ENCODE measurements at regions not wholly inside any gene's neighbourhood (a gene's known extent, or its start where the extent isn't known, plus 50 kb on each side); places are given as distances from the start of the nearest gene placed in this dataset.
"Not testable (repeated sequence)": the region's sequence is repeated elsewhere in the genome, so short reads cannot be mapped to it uniquely, and the experiment has no call there.

DNA sequence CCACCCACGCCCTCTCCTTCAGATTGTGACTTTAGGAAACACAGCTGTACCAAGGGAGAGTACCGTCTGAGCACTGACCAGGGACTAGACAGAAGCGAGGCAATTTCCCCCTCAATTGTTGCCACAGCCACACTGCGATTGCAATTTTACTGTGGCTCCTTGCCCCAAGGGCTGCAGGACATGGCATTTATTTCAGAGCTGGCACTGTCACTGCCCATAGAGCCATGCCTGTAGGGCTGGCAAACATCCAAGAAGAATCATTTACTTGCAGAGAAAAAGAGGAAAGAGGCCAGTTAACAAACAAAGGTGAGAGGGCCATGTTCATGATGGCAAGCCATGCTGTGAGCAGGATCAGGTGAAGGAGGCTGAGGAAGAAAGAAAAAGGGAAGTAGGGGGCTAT, 129.6 kb downstream of the EMP1 start:
- intact Hi-C loops (cut with DNase I) = no loop called here
- Histone ChIP-seq H3K27ac (ENCODE audit: low read depth in 2 of 2, low read length in 2 of 2) (no peak overlapping the region), H3K4me1 (ENCODE audit: control insufficient read depth in 2 of 3, insufficient read depth in 2 of 3, low read depth in 1 of 3, low read length in 3 of 3) (no peaks in the 10 kb centered on the region), H3K9me3 (ENCODE audit: control insufficient read depth in 2 of 3, insufficient read depth in 1 of 3, low read length in 3 of 3) (peaks cover 0 to under 1% (median 0%) of the 10 kb centered on the region in 3 donors), H3K4me3 (ENCODE audit: low read length in 3 of 3) (no peak overlapping the region), H3K9ac (ENCODE audit: low read length in 3 of 3) (no peak overlapping the region), H3K36me3 (ENCODE audit: control insufficient read depth in 2 of 3, insufficient read depth in 3 of 3, low read length in 3 of 3) (no peaks in the 10 kb centered on the region), H3K27me3 (ENCODE audit: control insufficient read depth, insufficient read depth, low read length) (no peaks in the 10 kb centered on the region)
- FAIRE-seq = no peak
- TF ChIP-seq, protein P1, sequence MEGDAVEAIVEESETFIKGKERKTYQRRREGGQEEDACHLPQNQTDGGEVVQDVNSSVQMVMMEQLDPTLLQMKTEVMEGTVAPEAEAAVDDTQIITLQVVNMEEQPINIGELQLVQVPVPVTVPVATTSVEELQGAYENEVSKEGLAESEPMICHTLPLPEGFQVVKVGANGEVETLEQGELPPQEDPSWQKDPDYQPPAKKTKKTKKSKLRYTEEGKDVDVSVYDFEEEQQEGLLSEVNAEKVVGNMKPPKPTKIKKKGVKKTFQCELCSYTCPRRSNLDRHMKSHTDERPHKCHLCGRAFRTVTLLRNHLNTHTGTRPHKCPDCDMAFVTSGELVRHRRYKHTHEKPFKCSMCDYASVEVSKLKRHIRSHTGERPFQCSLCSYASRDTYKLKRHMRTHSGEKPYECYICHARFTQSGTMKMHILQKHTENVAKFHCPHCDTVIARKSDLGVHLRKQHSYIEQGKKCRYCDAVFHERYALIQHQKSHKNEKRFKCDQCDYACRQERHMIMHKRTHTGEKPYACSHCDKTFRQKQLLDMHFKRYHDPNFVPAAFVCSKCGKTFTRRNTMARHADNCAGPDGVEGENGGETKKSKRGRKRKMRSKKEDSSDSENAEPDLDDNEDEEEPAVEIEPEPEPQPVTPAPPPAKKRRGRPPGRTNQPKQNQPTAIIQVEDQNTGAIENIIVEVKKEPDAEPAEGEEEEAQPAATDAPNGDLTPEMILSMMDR (IDR thresholded peaks at IDR 0.05; ENCODE audit: borderline replicate concordance, extremely low read depth, insufficient read depth) = no peak
- DNase-seq = no peak

DNA sequence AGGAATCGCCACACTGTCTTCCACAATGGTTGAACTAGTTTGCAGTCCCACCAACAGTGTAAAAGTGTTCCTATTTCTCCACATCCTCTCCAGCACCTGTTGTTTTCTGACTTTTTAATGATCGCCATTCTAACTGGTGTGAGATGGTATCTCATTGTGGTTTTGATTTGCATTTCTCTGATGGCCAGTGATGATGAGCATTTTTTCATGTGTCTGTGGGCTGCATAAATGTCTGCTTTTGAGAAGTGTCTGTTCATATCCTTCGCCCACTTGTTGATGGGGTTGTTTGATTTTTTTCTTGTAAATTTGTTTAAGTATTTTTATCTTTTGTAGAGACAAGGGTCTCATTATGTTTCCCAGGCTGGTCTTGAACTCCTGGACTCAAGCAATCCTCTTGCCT, 128.5 kb downstream of the EMP1 start:
- H3K9ac ChIP-seq (ENCODE audit: low read length in 3 of 3); H3K27me3 ChIP-seq (ENCODE audit: control insufficient read depth, insufficient read depth, low read length); H3K27ac ChIP-seq (ENCODE audit: low read depth in 2 of 2, low read length in 2 of 2); H3K9me3 ChIP-seq (ENCODE audit: control insufficient read depth in 2 of 3, insufficient read depth in 1 of 3, low read length in 3 of 3); intact Hi-C loops (cut with DNase I); FAIRE-seq; DNase-seq; H3K4me3 ChIP-seq (ENCODE audit: low read length in 3 of 3); H3K36me3 ChIP-seq (ENCODE audit: control insufficient read depth in 2 of 3, insufficient read depth in 3 of 3, low read length in 3 of 3); H3K4me1 ChIP-seq (ENCODE audit: control insufficient read depth in 2 of 3, insufficient read depth in 2 of 3, low read depth in 1 of 3, low read length in 3 of 3): not testable (repeated sequence)

DNA sequence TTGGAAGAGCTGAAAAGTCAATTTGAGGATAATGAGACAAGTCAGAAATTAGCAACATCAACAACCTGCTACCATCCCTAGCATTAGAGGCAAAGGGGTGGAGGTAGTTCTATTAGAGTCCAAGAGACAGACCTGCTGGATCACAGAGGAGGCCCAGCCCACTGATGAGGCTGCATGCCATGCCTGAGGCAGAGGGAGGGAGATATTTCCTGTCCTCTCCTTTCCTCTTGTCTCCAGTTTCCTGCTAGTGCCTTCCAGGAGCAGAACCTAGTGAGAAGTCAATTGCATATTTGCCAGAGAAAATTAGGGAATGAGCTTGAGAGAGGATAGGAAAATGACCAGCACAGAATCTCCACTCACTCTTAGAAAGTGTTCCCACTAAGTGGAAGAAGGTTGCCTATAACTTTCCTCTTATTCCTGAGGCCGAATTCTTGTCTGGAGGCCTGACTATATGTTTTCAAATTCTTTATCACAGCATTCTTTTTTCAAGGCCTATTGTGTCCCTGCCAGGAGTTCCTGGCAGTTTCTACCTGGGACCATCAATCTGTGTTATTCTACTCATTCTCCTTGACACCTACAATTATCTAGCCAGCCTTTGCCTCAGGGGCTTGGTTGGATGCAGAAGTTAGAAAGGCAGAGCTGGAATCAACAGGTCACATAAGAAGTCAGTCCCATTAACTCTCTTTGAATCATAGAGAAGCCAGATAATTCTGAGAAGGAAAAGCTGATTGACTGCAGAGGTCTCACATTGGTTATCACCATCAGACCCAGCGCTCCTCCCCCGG, 121.9 kb downstream of the EMP1 start:
- no peak overlapping the region for H3K27ac ChIP-seq (ENCODE audit: low read depth in 2 of 2, low read length in 2 of 2)
- H3K36me3 ChIP-seq (ENCODE audit: control insufficient read depth in 2 of 3, insufficient read depth in 3 of 3, low read length in 3 of 3) = no peaks in the 10 kb centered on the region
- H3K4me3 ChIP-seq (ENCODE audit: low read length in 3 of 3) = no peak overlapping the region
- no peak for FAIRE-seq
- no peak overlapping the region for H3K9ac ChIP-seq (ENCODE audit: low read length in 3 of 3)
- no peaks in the 10 kb centered on the region for H3K27me3 ChIP-seq (ENCODE audit: control insufficient read depth, insufficient read depth, low read length)
- intact Hi-C loops (cut with DNase I) = no loop called here
- H3K9me3 ChIP-seq (ENCODE audit: control insufficient read depth in 2 of 3, insufficient read depth in 1 of 3, low read length in 3 of 3) = peaks cover 0 to 2% (median 0%) of the 10 kb centered on the region in 3 donors
- H3K4me1 ChIP-seq (ENCODE audit: control insufficient read depth in 2 of 3, insufficient read depth in 2 of 3, low read depth in 1 of 3, low read length in 3 of 3) = no peaks in the 10 kb centered on the region
- TF ChIP-seq, protein P1 (IDR thresholded peaks at IDR 0.05; ENCODE audit: borderline replicate concordance, extremely low read depth, insufficient read depth) = no peak
- no peak for DNase-seq

DNA sequence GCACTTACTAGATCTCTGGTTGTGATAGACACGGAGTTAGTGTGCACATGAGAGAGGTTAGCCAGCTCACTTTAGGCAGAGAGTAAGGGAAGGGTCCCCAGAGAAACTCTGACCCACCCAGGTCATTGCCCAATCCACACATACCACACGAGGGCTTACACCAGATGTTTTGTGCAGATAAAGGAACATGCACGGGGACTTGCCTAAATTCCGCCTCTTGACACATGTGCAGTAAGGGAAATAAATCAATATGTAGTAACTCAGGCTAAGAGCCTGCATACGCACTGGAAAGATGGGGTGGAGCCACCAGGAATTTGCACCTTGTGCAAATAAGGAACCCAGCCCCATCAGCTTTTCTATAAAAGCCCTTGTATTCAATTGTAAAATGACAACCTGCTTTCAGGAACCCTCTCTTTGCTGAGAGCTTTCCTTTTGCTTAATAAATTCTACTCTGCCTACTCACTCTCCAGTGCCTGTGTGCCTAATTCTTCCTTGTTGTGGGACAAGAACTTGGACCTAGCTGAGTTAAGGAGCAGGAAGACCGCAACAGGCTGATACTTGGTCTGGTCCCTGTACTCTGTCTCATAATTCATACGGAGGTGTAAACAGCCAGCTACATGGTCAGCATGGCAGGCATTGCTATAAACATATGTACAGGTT, 120.2 kb downstream of the EMP1 start:
- H3K9ac ChIP-seq (ENCODE audit: low read length in 3 of 3) = no peak overlapping the region

More for the DNA sequence above, 120.2 kb downstream of the EMP1 start:
- Histone ChIP-seq H3K36me3 (ENCODE audit: control insufficient read depth in 2 of 3, insufficient read depth in 3 of 3, low read length in 3 of 3) (no peaks in the 10 kb centered on the region), H3K4me1 (ENCODE audit: control insufficient read depth in 2 of 3, insufficient read depth in 2 of 3, low read depth in 1 of 3, low read length in 3 of 3) (no peaks in the 10 kb centered on the region), H3K27me3 (ENCODE audit: control insufficient read depth, insufficient read depth, low read length) (no peaks in the 10 kb centered on the region), H3K27ac (ENCODE audit: low read depth in 2 of 2, low read length in 2 of 2) (no peak overlapping the region), H3K4me3 (ENCODE audit: low read length in 3 of 3) (no peak overlapping the region), H3K9me3 (ENCODE audit: control insufficient read depth in 2 of 3, insufficient read depth in 1 of 3, low read length in 3 of 3) (peaks cover 0 to 2% (median 0%) of the 10 kb centered on the region in 3 donors)
- intact Hi-C loops (cut with DNase I) = no loop called here
- TF ChIP-seq, protein P1 (IDR thresholded peaks at IDR 0.05; ENCODE audit: borderline replicate concordance, extremely low read depth, insufficient read depth) = no peak
- FAIRE-seq = no peak
- DNase-seq = no peak
